NCI-H2227 (cell line): ENCODE measurements at regions not wholly inside any gene's neighbourhood (a gene's known extent, or its start where the extent isn't known, plus 50 kb on each side); places are given as distances from the start of the nearest gene placed in this dataset.
"Not testable (repeated sequence)": the region's sequence is repeated elsewhere in the genome, so short reads cannot be mapped to it uniquely, and the experiment has no call there.

ENCODE experiments used
- DNase-seq: peaks from one replicate; lab custom pipeline; 2025; ENCODE audit not compliant: unreplicated experiment; lab: John Stamatoyannopoulos, UW

GRCh38 chr13:30816736-30817135, 81.4 kb downstream of the ALOX5AP start:
- DNase-seq: no peak

DNA sequence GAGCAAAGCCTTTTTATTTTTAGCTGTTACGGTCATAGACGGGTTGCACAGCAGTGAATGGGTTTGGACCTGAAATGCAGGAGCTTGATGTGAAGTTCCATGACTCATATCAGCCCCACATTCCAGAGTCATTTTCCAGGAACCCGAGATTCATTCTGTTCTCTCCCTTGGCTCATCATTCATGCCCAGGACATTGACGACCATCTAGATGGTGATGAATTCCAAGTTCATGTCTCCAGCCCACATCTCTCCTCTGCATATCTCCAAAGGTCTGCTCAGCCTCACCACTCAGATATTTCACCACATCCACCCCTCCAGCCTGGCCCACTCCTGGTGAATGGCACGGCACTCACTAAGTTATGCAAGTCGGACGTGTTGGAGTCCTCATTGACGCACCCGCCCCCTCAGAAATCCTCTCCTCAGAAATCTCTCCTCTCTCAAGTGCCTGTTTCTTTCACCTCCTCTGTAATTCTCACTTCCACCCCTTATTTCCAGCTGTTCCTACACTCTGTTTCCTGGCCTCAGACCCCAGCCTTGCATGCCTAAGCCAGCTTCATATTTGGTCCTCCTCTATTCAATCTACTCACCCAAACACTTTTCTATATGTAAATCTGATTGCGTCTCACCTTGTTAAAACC, 83.1 kb downstream of the ALOX5AP start:
- no peak for DNase-seq

DNA sequence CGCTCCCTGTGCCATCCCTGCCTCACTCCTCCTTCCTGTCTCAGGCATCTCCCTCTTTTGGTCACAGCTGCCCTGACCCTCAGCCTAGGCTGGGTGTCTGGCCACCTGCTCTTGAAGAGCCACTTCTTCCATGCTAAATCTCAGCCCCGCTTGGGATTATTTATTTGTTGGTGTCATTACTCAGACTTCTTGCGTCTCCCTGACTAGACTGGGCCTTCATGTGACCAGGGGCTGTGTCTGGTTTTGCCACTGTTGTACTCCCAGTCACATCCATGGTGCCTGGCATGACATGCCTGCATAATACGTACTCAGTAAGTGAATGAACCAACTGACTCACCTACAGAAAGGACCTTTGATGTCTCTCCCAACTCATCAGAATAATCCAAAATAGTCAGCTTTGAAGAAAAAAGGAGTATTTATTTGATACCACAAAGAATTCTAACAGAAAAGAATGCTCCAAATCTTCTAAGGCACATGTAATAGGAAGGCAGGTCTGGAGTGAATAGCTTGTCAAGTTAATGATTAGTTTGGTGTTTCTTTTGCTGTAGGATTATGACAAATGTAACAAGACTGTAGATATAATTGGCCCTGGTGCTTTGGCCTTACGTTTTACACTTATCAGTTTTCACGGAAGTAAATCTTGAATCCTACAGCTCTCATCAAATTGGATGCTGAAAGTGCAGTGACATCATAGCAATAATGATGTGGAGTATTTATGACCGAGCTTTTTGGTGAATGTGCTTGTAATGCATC, 84.0 kb downstream of the ALOX5AP start:
- DNase-seq: no peak

GRCh38 chr13:30821421-30821820, 84.7 kb upstream of the MEDAG start:
- no peak for DNase-seq

GRCh38 chr13:30824651-30825050, 81.4 kb upstream of the MEDAG start:
- DNase-seq: no peak

DNA sequence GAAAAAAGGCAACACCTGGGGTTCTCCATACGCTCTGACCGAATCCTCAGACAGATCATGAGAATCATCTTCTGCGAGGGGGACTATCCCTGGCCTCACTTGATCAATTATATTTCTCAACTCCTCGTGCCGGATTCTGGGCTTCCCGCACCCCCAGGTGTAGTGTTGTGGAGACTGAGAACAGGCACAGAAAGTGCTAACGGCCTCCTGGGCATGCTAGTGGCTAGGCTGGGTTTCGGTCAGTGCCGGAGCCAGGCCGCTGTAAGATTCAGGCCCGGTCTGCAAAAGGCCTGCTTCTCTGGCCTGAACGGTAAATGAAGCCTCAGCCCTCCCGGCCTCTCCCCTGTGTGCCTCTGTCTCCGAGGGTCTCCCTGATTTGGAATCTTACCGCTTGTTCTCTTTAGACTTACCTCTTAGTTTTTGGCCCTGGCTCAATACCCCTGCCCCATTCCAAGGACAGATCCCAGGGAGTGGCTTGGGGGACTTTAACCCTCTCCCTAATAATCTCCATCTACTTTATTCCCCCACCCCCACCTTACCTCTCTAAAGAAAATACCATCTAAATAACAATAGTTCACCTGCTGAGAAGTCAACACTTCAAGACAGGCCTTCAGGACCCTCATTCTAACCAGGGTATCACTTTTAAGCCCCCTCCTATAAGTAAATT, 79.0 kb upstream of the MEDAG start:
- DNase-seq: no peak

- no peak for DNase-seq
Measured at GRCh38 chr13:30827578-30827925, 78.5 kb upstream of the MEDAG start.

GRCh38 chr13:30829145-30829832, 76.8 kb upstream of the MEDAG start:
- DNase-seq: no peak

GRCh38 chr13:30829833-30830637, 76.0 kb upstream of the MEDAG start:
- DNase-seq: no peak

- no peak for DNase-seq
Measured at GRCh38 chr13:30830638-30830965, 75.5 kb upstream of the MEDAG start.

DNA sequence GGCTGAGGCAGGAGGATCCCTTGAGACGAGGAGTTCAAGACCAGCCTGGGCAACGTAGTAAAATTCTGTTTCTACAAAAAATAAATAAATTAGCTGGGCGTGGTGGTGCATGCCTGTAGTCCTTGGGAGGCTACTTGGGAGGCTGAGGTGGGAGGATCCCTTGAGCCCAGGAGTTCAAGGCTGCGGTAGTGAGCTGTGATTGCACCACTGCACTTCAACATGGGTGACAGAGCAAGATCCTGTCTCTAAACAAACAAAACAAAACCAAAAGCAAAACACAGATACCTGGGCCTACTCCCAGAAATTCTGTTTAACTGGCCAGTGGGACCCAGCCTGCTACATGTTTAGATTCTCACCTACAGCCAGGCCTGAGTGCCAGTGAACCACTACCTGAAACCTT, 74.6 kb upstream of the MEDAG start:
- no peak for DNase-seq

DNA sequence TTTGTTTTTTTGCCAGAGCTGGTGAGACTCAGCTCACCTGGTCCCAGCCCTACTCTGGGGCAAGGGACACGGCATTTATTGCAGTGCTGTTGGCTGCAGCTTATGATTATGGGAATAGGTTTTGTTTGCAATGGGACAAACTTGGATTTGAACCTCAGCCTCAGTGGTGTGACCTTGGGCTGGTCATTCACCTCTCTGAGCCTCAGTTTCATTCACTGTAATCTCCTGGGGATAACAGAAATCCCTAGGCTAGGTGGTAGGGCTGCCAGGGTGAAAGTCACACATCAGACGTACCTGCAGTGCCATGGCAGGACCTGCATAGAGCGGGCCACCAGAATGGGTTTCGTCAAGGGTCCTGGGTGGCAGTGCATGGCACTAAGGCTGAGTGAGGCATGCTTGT, 73.7 kb upstream of the MEDAG start:
- DNase-seq: no peak

DNA sequence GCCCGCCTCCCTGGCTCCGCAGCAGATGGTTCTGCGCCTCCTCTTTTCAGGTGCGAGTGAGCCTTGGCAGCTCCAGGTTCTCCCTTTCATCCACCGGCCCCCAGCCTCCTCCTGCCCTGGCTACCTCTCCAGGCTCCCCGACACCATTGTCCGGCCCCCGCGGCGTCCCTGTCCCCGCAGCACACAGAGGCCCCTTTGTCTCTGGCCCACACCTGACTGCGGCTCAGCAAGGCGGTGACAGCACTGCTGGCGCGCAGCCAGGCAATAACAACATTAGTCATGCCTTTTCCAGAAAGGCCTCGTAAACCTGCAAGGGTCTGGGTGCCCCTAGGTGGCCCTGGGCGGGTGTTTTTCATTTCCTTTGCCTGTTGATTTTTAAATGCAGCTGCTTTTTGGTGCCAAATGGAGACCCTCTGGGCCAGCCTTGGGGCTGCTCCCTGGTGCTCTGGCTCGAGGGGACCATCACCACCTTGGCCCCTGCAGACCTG, 73.2 kb upstream of the MEDAG start:
- peak; percentile 72 for DNase-seq

DNA sequence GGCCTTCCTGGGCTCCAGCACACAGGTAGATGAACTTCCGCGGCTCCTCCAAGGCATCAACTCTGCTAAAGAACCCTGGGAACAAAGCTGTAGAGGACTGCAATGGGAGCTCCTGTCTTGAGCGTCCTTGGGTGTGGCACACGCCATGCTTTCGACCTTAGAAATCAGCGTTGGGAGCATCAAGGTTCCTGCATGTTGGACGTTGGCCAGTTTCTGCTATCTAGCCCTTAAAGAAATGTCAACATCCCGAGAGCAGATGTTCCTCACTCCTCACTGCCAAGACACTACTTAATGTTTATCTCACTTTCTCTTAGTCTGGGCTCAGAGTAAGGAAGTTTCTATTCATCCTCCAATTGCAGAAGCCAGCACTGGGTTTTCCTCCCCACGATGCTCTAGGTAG, 70.6 kb upstream of the MEDAG start:
- no peak for DNase-seq

- no peak for DNase-seq
Measured at GRCh38 chr13:30837227-30838159, 68.6 kb upstream of the MEDAG start.

DNA sequence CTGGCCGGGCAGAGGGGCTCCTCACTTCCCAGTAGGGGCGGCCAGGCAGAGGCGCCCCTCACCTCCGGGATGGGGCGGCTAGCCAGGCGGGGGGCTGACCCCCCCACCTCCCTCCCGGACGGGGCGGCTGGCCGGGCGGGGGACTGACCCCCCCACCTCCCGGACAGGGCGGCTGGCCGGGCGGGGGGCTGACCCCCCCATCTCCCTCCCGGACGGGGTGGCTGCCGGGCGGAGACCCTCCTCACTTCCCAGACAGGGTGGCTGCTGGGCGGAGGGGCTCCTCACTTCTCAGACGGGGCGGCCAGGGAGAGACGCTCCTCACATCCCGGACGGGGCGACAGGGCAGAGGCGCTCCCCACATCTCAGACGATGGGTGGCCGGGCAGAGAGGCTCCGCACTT, 66.4 kb upstream of the MEDAG start:
- not testable (repeated sequence) for DNase-seq

- DNase-seq: no peak
Measured at GRCh38 chr13:30840515-30840914, 65.6 kb upstream of the MEDAG start.

DNA sequence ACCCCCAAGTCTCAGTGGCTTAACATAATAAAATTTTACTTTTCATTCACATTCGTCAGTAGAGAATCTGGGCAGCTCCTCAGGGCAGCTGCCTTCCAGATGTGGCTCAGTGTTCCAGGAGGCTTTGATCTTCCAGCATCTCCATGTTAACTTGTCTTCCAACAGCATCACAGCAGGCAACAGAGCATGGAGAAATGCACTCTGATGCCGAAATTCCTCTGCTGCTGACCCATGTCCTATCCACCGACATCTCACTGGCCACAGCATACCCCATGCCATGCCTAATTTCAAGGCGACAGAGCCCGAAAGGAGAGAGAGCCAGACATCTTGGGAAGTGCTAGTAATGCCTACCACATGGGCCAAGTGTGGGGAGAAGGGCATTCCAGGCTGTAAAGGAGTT, 64.9 kb upstream of the MEDAG start:
- DNase-seq: no peak

GRCh38 chr13:30843548-30843947, 62.5 kb upstream of the MEDAG start:
- DNase-seq: no peak
